ENCODE measurements at regions not wholly inside any gene's neighbourhood (a gene's known extent, or its start where the extent isn't known, plus 50 kb on each side); places are given as distances from the start of the nearest gene placed in this dataset.

DNA sequence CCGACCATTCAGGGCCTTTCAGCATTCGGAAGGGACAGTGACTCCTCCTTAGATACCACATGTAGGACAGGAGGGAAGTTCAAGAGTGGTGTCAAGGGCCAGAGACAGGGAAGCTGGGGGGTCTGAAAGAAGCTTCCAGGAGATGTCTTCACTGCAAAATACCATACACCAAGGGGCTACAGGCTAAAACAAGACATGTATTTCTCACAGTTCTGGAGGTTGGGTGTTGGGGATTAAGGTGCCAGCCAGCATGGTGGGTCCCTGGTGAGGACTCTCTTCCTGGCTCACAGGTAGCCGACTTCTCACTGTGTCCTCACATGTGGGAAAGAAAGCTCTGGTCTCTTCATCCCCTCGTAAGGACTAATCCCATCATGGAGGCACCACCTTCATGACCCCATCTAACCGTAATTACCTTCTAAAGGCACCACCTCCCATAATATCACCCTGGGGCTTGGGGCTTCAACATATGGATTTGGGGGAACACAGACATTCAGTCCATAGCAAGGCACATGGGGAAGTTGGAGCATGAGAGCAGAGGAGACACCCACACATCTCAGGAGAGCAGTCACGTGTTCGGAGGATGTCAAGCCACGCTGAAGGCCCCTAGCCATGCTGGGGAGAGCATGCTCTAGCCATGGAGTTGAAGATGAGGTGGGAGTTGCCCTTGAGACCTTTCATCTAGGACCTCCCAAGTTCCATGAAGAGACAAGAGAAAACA, 73.9 kb upstream of the GDF10 start:
- Mint-ChIP-seq H3K9me3 (peaks cover 5% of the 10 kb centered on the region), H3K4me3 (no peak overlapping the region), H3K4me1 (ENCODE audit: low read depth) (peaks cover 2% of the 10 kb centered on the region), H3K27me3 (ENCODE audit: low read depth) (no peaks in the 10 kb centered on the region), H3K36me3 (ENCODE audit: low read depth) (no peaks in the 10 kb centered on the region), H3K27ac (no peak overlapping the region)
- DNase-seq (ENCODE audit: low spot score), result no peak

DNA sequence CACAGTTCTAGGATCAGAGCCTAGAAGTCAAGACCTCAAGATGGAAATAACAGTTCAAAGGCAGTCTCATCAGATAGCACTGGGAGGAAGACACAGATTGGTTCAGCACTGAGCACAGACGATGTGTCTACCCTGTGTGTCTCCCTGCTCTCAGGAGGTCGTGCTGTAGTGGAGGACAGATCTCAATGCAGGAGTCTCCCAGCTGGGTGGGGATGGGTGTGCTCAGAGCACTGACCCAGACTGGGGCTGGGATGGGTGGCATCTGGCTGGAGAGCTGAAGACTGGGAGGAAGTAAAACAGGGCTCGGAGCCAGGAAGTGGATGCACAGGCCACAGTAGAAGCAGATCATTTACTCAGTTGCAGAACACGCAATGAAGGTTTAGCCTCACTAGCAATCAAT, 69.5 kb upstream of the GDF10 start:
- peak overlapping the region; percentile 46 for H3K4me3 Mint-ChIP-seq
- no peaks in the 10 kb centered on the region for H3K36me3 Mint-ChIP-seq (ENCODE audit: low read depth)
- no peaks in the 10 kb centered on the region for H3K27me3 Mint-ChIP-seq (ENCODE audit: low read depth)
- peaks cover 5% of the 10 kb centered on the region for H3K9me3 Mint-ChIP-seq
- no peak for DNase-seq (ENCODE audit: low spot score)
- H3K4me1 Mint-ChIP-seq (ENCODE audit: low read depth), result peaks cover 2% of the 10 kb centered on the region
- no peak overlapping the region for H3K27ac Mint-ChIP-seq

DNA sequence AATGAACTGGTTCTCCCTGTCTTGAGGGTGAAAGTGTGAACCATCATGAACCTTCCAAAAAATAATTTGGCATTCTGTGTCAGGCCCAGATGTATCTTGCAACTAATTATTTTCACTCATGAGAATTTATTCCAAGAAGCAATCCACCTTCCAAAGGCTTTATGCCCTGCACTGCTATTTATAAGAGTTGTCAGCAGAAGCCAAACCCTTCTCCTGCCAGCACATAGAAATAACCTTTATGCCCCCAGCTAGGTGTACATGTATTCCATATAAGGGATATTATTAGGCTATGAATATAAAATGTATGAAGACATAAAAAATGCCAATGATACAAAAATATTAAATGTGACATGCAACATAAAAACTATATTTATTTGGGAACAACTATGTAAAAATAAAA, 69.0 kb upstream of the GDF10 start:
- no peak for DNase-seq (ENCODE audit: low spot score)
- Mint-ChIP-seq H3K27ac (no peak overlapping the region), H3K4me1 (ENCODE audit: low read depth) (peaks cover 2% of the 10 kb centered on the region), H3K4me3 (no peak overlapping the region), H3K27me3 (ENCODE audit: low read depth) (no peaks in the 10 kb centered on the region), H3K9me3 (peaks cover 5% of the 10 kb centered on the region), H3K36me3 (ENCODE audit: low read depth) (no peaks in the 10 kb centered on the region)

DNA sequence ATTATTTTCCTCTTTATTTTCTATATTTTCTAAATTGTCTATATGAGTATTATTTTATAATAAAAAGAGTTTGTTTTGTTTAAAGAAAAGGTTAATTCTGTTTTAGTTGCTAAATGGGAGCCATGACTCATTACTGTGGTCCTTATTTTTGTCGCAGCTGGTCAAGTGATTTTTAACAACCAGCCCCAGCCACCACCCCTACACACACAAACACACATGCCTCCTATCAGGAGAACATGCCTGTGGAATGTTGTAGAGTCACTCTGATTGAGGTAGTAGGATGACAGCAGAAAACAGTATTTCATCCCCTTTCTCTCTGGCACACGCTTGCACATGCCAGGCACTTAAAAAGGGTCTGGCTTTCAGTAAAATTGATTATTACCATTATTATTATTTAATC, 68.6 kb upstream of the GDF10 start:
- Mint-ChIP-seq H3K4me1 (ENCODE audit: low read depth) (peaks cover 2% of the 10 kb centered on the region), H3K4me3 (no peak overlapping the region), H3K36me3 (ENCODE audit: low read depth) (no peaks in the 10 kb centered on the region), H3K27ac (no peak overlapping the region), H3K27me3 (ENCODE audit: low read depth) (no peaks in the 10 kb centered on the region), H3K9me3 (peaks cover 5% of the 10 kb centered on the region)
- no peak for DNase-seq (ENCODE audit: low spot score)

DNA sequence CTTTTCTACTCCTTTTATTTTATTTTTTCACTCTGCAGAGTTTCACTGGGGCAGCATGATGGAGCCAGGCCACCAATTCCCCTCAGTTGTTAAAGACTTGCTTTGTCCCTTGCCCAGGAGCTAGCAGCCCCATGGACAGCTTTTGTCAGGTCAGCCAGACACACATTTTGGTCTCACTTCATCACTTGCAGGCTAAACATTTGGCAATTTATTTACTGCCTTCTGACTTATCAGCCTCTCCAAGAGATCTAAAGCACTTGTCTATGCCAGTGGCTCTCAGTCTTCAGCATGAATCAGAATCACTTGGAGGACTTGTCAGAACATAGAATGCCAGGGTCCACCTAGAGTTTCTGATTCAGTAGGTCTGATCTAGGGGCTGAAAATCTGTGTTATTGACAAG, 66.4 kb upstream of the GDF10 start:
- Mint-ChIP-seq H3K36me3 (ENCODE audit: low read depth) (no peaks in the 10 kb centered on the region), H3K27ac (no peak overlapping the region), H3K27me3 (ENCODE audit: low read depth) (no peaks in the 10 kb centered on the region), H3K4me3 (no peak overlapping the region), H3K9me3 (peaks cover 4% of the 10 kb centered on the region), H3K4me1 (ENCODE audit: low read depth) (peaks cover 2% of the 10 kb centered on the region)
- no peak for DNase-seq (ENCODE audit: low spot score)

GRCh38 chr10:47235484-47235883, 64.5 kb upstream of the GDF10 start:
- H3K9me3 Mint-ChIP-seq, result no peaks in the 10 kb centered on the region
- no peak overlapping the region for H3K27ac Mint-ChIP-seq
- no peak overlapping the region for H3K4me3 Mint-ChIP-seq
- peaks cover under 1% of the 10 kb centered on the region for H3K4me1 Mint-ChIP-seq (ENCODE audit: low read depth)
- H3K27me3 Mint-ChIP-seq (ENCODE audit: low read depth), result no peaks in the 10 kb centered on the region
- DNase-seq (ENCODE audit: low spot score), result no peak
- no peaks in the 10 kb centered on the region for H3K36me3 Mint-ChIP-seq (ENCODE audit: low read depth)

DNA sequence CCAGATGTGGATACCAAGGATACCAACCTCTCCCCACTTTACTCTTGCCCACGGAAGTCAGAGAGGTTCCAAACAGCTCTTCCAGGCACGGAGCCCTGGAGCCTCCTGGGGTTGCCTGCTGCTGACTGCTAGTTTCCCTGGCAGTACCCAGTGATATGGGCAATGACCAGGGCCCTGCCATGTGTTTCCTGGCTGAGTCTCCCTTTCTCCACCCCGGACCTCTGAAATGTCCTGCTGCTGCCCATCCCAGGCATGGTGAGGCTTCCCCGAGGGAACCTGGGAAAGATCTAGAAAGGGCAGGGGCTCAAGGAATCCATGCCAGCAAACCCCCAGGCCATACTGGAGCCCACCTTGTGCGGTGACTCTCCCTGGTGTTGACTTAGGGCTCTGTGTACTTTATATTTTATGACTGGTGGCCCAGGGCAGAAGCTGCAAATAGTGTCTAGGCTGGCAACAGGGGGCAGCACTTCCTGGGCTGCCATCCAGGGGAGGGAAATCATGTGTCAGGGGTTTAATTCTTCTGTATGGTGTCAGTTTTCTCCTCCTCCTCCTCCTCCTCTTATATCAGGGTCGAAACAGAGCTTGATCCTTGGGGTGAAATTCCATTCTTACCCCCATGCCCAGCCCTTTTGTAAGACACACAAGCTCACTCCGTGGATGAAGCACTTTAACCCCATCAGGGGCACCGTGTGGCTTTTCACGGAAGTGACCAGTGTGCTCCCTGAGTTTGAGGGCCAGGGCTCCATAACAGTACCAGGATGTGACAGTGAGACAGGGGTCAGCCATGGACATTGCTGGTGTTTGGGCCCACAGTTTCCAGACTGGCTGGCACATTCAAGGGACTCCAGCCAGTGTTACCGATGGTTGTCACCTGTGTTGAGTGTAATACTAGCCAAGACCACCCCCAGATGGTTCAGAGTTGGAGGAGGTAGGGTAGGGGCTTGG, 62.4 kb upstream of the GDF10 start:
- no peak overlapping the region for H3K27ac Mint-ChIP-seq
- H3K4me1 Mint-ChIP-seq (ENCODE audit: low read depth), result peaks cover under 1% of the 10 kb centered on the region
- H3K9me3 Mint-ChIP-seq, result no peaks in the 10 kb centered on the region
- H3K36me3 Mint-ChIP-seq (ENCODE audit: low read depth), result no peaks in the 10 kb centered on the region
- H3K4me3 Mint-ChIP-seq, result no peak overlapping the region
- H3K27me3 Mint-ChIP-seq (ENCODE audit: low read depth), result peaks cover 2% of the 10 kb centered on the region
- DNase-seq (ENCODE audit: low spot score), result no peak

GRCh38 chr10:47238331-47239095, 61.5 kb upstream of the GDF10 start:
- H3K4me3 Mint-ChIP-seq, result no peak overlapping the region
- H3K27ac Mint-ChIP-seq, result no peak overlapping the region
- no peaks in the 10 kb centered on the region for H3K9me3 Mint-ChIP-seq

DNA sequence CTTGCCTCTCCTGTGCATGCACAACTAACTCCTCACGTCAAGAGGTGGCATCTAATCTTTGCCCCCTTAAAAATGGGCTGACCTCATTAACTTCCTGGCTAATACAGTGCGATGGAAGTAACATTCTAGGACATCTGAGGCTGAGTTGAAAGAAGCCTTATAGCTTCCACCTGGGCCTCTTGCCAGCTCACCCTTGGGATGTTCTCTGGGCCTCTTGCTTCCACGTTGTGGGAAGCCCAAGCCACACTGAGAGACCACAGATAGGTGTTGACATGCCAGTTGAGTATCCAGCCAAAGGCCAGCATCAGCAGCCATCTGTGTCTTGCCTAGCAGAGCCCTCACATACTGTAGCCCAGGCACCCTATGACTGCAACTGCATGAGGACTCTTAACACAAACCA, 60.8 kb upstream of the GDF10 start:
- H3K27ac Mint-ChIP-seq, result no peak overlapping the region
- H3K4me3 Mint-ChIP-seq, result no peak overlapping the region
- H3K4me1 Mint-ChIP-seq (ENCODE audit: low read depth), result peaks cover 4% of the 10 kb centered on the region
- no peaks in the 10 kb centered on the region for H3K9me3 Mint-ChIP-seq
- no peak for DNase-seq (ENCODE audit: low spot score)
- H3K27me3 Mint-ChIP-seq (ENCODE audit: low read depth), result peaks cover 2% of the 10 kb centered on the region
- H3K36me3 Mint-ChIP-seq (ENCODE audit: low read depth), result no peaks in the 10 kb centered on the region

More at GRCh38 chr10:47238331-47239095, 61.5 kb upstream of the GDF10 start:
- Mint-ChIP-seq H3K27me3 (ENCODE audit: low read depth) (peaks cover 2% of the 10 kb centered on the region), H3K36me3 (ENCODE audit: low read depth) (no peaks in the 10 kb centered on the region), H3K4me1 (ENCODE audit: low read depth) (peaks cover 4% of the 10 kb centered on the region)
- no peak for DNase-seq (ENCODE audit: low spot score)

- peaks cover 4% of the 10 kb centered on the region for H3K4me1 Mint-ChIP-seq (ENCODE audit: low read depth)
- no peak overlapping the region for H3K4me3 Mint-ChIP-seq
- no peaks in the 10 kb centered on the region for H3K36me3 Mint-ChIP-seq (ENCODE audit: low read depth)
- H3K27me3 Mint-ChIP-seq (ENCODE audit: low read depth), result peaks cover 2% of the 10 kb centered on the region
- no peaks in the 10 kb centered on the region for H3K9me3 Mint-ChIP-seq
- no peak for DNase-seq (ENCODE audit: low spot score)
- H3K27ac Mint-ChIP-seq, result no peak overlapping the region
Observed at GRCh38 chr10:47240173-47240572, 59.8 kb upstream of the GDF10 start.

- H3K27me3 Mint-ChIP-seq (ENCODE audit: low read depth), result peaks cover 2% of the 10 kb centered on the region
- H3K27ac Mint-ChIP-seq, result no peak overlapping the region
- peaks cover 4% of the 10 kb centered on the region for H3K4me1 Mint-ChIP-seq (ENCODE audit: low read depth)
- H3K4me3 Mint-ChIP-seq, result no peak overlapping the region
- DNase-seq (ENCODE audit: low spot score), result no peak
- no peaks in the 10 kb centered on the region for H3K9me3 Mint-ChIP-seq
- no peaks in the 10 kb centered on the region for H3K36me3 Mint-ChIP-seq (ENCODE audit: low read depth)
Observed at GRCh38 chr10:47241256-47241655, 58.7 kb upstream of the GDF10 start.

GRCh38 chr10:47241946-47242867, 57.8 kb upstream of the GDF10 start:
- H3K4me1 Mint-ChIP-seq (ENCODE audit: low read depth), result peaks cover 4% of the 10 kb centered on the region
- peaks cover 2% of the 10 kb centered on the region for H3K27me3 Mint-ChIP-seq (ENCODE audit: low read depth)
- no peaks in the 10 kb centered on the region for H3K36me3 Mint-ChIP-seq (ENCODE audit: low read depth)
- no peaks in the 10 kb centered on the region for H3K9me3 Mint-ChIP-seq
- no peak for DNase-seq (ENCODE audit: low spot score)
- no peak overlapping the region for H3K4me3 Mint-ChIP-seq
- no peak overlapping the region for H3K27ac Mint-ChIP-seq

GRCh38 chr10:47243356-47243755, 56.6 kb upstream of the GDF10 start:
- DNase-seq (ENCODE audit: low spot score), result no peak
- H3K27ac Mint-ChIP-seq, result no peak overlapping the region
- peaks cover 2% of the 10 kb centered on the region for H3K27me3 Mint-ChIP-seq (ENCODE audit: low read depth)
- peaks cover 4% of the 10 kb centered on the region for H3K4me1 Mint-ChIP-seq (ENCODE audit: low read depth)
- H3K36me3 Mint-ChIP-seq (ENCODE audit: low read depth), result no peaks in the 10 kb centered on the region
- no peak overlapping the region for H3K4me3 Mint-ChIP-seq
- no peaks in the 10 kb centered on the region for H3K9me3 Mint-ChIP-seq

Data from T-helper 2 cell treated with Interferon-gamma antibody and Interleukin-4, amounts not matched to agents 5 μg/mL and 100 μg/mL, for 36 hours (primary cell).